B cell (primary cell): ENCODE measurements at regions not wholly inside any gene's neighbourhood (a gene's known extent, or its start where the extent isn't known, plus 50 kb on each side); places are given as distances from the start of the nearest gene placed in this dataset.

ENCODE experiments used
- CTCF ChIP-seq: fragments of 200-600 bp; IDR thresholded peaks from one replicate; pipeline ENCODE4 v1.8.0; 2022; ENCODE audit warnings: antibody characterized with exemption, mild to moderate bottlenecking
- EZH2 ChIP-seq: IDR thresholded peaks from 2 replicates; pipeline ENCODE4 v1.6.1; 2012; ENCODE audit warnings: borderline replicate concordance, low read depth, mild to moderate bottlenecking, moderate library complexity, low read length; ENCODE audit not compliant: insufficient read depth, poor library complexity, severe bottlenecking

GRCh38 chr13:31426395-31426794, 226.6 kb downstream of the B3GLCT start:
- TF ChIP-seq CTCF (no peak), EZH2 (no peak)
